NCI-H187 (cell line): ENCODE measurements at regions not wholly inside any gene's neighbourhood (a gene's known extent, or its start where the extent isn't known, plus 50 kb on each side); places are given as distances from the start of the nearest gene placed in this dataset.

Experiments
- DNase-seq, 2 experiments: peaks; one replicate each; lab custom pipeline; 2025; lab: John Stamatoyannopoulos, UW

DNA sequence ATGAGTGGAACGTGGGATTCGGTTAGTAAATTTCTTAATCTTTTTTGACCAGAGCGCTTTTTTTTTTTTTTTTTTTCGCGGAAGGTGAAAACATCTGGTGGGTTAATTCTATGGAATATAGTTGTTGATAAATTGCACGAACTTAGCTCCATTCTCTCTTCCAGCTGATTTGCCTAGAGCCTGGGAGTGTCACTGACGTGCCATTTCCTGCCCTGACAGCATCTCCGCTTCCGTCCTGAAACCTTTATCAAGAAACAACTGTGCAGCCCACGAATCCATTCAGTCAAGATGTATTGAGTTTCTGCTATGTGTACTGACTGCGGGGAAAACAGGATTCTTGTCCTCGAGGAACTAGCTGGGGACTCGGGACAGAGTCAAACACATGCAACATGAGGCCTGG, 59.5 kb upstream of the TGM3 start:
- DNase-seq = no peak

DNA sequence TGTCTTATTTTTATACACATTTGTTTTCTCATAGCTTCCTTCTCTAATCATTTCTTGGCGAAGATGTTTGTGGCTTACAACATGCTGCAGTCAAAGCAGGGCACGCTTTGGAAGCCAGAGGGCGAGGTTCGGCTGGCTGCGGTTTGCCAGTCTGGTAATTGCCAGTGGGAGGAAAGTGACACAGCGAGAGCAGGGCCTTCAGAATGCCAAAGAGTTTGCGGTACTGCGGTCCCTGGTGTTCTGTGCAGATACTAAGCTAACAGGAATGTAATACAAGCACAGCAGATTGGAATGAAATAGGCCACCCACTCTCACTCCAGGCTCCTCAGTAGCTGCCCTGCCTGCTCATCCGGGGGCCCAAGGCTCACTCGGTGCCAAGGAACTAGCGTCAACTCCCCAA, 58.7 kb upstream of the TGM3 start:
- no peak for DNase-seq

DNA sequence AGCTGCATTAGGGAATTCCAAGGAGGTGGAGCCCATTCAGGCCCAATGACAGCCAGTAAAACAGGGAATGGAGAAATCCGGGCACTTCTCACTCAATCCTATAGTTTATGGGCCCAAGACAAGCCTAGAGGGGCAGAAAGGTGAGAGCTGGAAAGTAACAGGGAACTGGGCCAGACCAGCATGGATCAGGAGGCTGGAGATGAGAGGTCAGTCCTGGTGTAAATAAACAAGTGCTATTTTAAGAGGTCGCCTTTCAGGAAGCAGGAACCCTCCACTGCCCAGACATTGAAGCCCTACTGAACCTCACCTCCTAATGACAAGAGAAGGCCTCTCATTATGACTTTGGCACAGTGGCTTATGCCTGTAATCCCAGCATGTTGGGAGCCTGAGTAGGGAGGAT, 57.2 kb upstream of the TGM3 start:
- DNase-seq = no peak

DNA sequence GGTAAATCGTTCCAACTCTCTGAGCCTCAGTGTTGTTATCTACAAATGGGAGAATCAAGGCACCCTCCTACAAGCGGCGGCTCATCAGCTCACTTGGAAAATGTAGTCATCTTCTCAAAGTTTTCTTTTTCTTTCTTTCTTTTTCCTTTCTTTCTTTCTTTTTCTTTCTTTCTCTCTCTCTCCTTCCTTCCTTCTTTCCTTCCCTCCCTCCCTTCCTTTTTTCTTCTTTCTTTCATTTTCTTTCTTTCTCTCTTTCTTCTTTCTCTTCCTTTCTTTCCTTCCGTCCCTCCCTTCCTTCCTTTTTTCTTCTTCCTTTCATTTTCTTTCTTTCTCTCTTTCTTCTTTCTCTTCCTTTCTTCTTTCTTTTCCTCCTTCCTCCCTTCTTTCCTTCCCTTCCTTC, 55.0 kb upstream of the TGM3 start:
- DNase-seq = no peak

DNA sequence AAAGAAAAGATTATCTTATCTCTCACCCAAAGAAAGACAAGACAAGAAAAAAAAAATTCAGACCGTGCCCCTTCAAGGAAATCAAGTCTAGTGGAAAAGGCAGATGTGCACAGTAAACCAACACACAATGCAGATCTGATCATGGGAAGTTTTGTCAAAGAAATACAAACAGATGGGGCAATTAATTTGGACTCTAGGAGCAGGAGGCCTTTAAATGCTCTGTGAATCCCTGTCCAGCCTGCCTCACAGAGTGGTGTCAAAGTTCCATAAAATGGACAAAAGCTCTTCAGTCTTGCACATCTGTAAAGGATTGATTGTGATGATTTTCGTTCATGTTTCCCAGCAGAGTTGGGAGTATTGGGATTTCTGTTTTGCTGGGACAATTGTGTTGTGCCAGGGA, 53.1 kb upstream of the TGM3 start:
- no peak for DNase-seq

GRCh38 chr20:2244523-2244922, 51.3 kb upstream of the TGM3 start:
- no peak for DNase-seq

GRCh38 chr20:2244993-2245392, 50.8 kb upstream of the TGM3 start:
- DNase-seq = no peak

GRCh38 chr20:2245637-2246036, 50.2 kb upstream of the TGM3 start:
- DNase-seq = no peak
